Transverse colon (tissue), 4 donors: ENCODE measurements at regions not wholly inside any gene's neighbourhood (a gene's known extent, or its start where the extent isn't known, plus 50 kb on each side); places are given as distances from the start of the nearest gene placed in this dataset.

ENCODE experiments used
- DNase-seq: peaks from one replicate; pipeline ENCODE4 v3.0.0-alpha.2; 2019
- H3K27ac ChIP-seq, 4 donors: fragments of 200-600 bp; sonication (generic); 2 replicates each; pipeline ENCODE4 v1.5.1; 2016 to 2018; ENCODE audit warnings: inconsistent platforms in 4 of 4
- H3K27me3 ChIP-seq: fragments of 200-600 bp; sonication (generic); 2 replicates; pipeline ENCODE4 v1.5.1; 2017; ENCODE audit warnings: inconsistent platforms
- H3K36me3 ChIP-seq, 4 donors: fragments of 200-600 bp; sonication (generic); 2 replicates each; pipeline ENCODE4 v1.5.1; 2017 to 2019; ENCODE audit warnings: inconsistent platforms in 4 of 4
- H3K4me1 ChIP-seq, 4 donors: fragments of 200-600 bp; sonication (generic); 2 replicates each; pipeline ENCODE4 v1.5.1; 2017 to 2020; ENCODE audit warnings: inconsistent platforms in 4 of 4
- H3K4me3 ChIP-seq, 4 donors: fragments of 200-600 bp; sonication (generic); 1 replicate in 1 of 4; 2 replicates in 3 of 4; pipeline versions ENCODE4 v1.5.1 to v1.6.1; 2017 to 2019; ENCODE audit warnings: inconsistent platforms in 4 of 4
- H3K9me3 ChIP-seq, 2 donors: fragments of 200-600 bp; sonication (generic); 2 replicates each; pipeline ENCODE4 v1.5.1; 2017 to 2019; ENCODE audit warnings: inconsistent platforms in 2 of 2
- CTCF ChIP-seq, 5 experiments: fragments of 200-600 bp in 3 of 5; fragments of 450-650 bp in 2 of 5; sonication (generic) in 3 of 5; IDR thresholded peaks; 1 replicate in 2 of 5; 2 replicates in 3 of 5; pipeline ENCODE4 v1.5.1; 2016 to 2017; ENCODE audit warnings: antibody characterized with exemption in 5 of 5, inconsistent platforms in 3 of 5, mild to moderate bottlenecking in 2 of 5, moderate library complexity in 1 of 5
- EP300 ChIP-seq: sonication (generic); formaldehyde crosslinking; IDR thresholded peaks from one replicate; pipeline ENCODE4 v1.6.1; 2017; ENCODE audit warnings: antibody characterized with exemption, low read depth
- POLR2A ChIP-seq: fragments of 450-650 bp; IDR thresholded peaks from one replicate; pipeline ENCODE4 v1.6.1; 2016; ENCODE audit warnings: antibody characterized with exemption, mild to moderate bottlenecking, moderate library complexity
- POLR2AphosphoS5 ChIP-seq, 3 donors: sonication (generic); formaldehyde crosslinking; IDR thresholded peaks; one replicate each; pipeline ENCODE4 v1.6.1; 2016; ENCODE audit warnings: antibody characterized with exemption in 3 of 3
- WGBS, 2 donors: methylation state at CpG; one replicate each; pipeline ENCODE4 v1.1.5; 2018; ENCODE audit warnings: low coverage in 1 of 2; 5-methylcytosine and 5-hydroxymethylcytosine counted together
- in situ Hi-C, 4 donors: fragments of 200-750 bp; cut with MboI; loops; one replicate each; pipeline versions ENCODE4 v1.15.0 to v1.15.1; 2017; ENCODE audit warnings: low sequenced_read_pairs in 3 of 4, low pct_ligation_motif_present in 1 of 4, low pct_unique_long_range_greater_than_20kb in 1 of 4
- intact Hi-C: fragments of 100-400 bp; cut with DNase I; formaldehyde crosslinking; loops from one replicate; pipeline ENCODE4 v1.15.1; 2023; ENCODE audit warnings: low total_unique reads

- no peaks in the 10 kb centered on the region for H3K9me3 ChIP-seq
- H3K27me3 ChIP-seq, result no peaks in the 10 kb centered on the region
- H3K36me3 ChIP-seq, result no peaks in the 10 kb centered on the region
- H3K4me3 ChIP-seq, result no peak overlapping the region
- no peaks in the 10 kb centered on the region for H3K4me1 ChIP-seq
- DNase-seq, result no peak
- in situ Hi-C loops (no loop called here), intact Hi-C loops (no loop called here)
- TF ChIP-seq POLR2A (no peak), CTCF (IDR thresholded peaks at IDR 0.05) (no peak), POLR2AphosphoS5 (IDR thresholded peaks at IDR 0.05) (no peak), EP300 (no peak)
- 30% methylated on average over 1 of the region's 1 CpG for WGBS, 2 donors
- no peak overlapping the region for H3K27ac ChIP-seq
Measured at GRCh38 chr2:150732491-150732890, 245.0 kb upstream of the RND3 start.

GRCh38 chr2:150732064-150732463 is 244.6 kb upstream of the RND3 start:
- in situ Hi-C loops (no loop called here), intact Hi-C loops (no loop called here)
- no peaks in the 10 kb centered on the region for H3K27me3 ChIP-seq
- DNase-seq, result no peak
- no peaks in the 10 kb centered on the region for H3K9me3 ChIP-seq
- H3K4me3 ChIP-seq, result no peak overlapping the region
- TF ChIP-seq CTCF (IDR thresholded peaks at IDR 0.05) (no peak), POLR2A (no peak), EP300 (no peak), POLR2AphosphoS5 (IDR thresholded peaks at IDR 0.05) (no peak)
- H3K36me3 ChIP-seq, result no peaks in the 10 kb centered on the region
- no peaks in the 10 kb centered on the region for H3K4me1 ChIP-seq
- H3K27ac ChIP-seq, result no peak overlapping the region

GRCh38 chr2:150729495-150729955 is 242.1 kb upstream of the RND3 start:
- no peaks in the 10 kb centered on the region for H3K27me3 ChIP-seq
- 83 to 87% methylated on average over 4 of the region's 4 CpGs for WGBS, 2 donors
- no peaks in the 10 kb centered on the region for H3K4me1 ChIP-seq
- no peaks in the 10 kb centered on the region for H3K36me3 ChIP-seq
- no peaks in the 10 kb centered on the region for H3K9me3 ChIP-seq
- intact Hi-C loops (no loop called here), in situ Hi-C loops (no loop called here)
- no peak overlapping the region for H3K27ac ChIP-seq
- TF ChIP-seq EP300 (no peak), POLR2A (no peak), POLR2AphosphoS5 (IDR thresholded peaks at IDR 0.05) (no peak), CTCF (IDR thresholded peaks at IDR 0.05) (no peak)
- no peak overlapping the region for H3K4me3 ChIP-seq
- DNase-seq, result no peak

- H3K27ac ChIP-seq, result no peak overlapping the region
Measured at GRCh38 chr2:150718280-150718679, 230.8 kb upstream of the RND3 start.

More at GRCh38 chr2:150718280-150718679, 230.8 kb upstream of the RND3 start:
- TF ChIP-seq POLR2A (no peak), POLR2AphosphoS5 (IDR thresholded peaks at IDR 0.05) (no peak), CTCF (IDR thresholded peaks at IDR 0.05) (no peak), EP300 (no peak)
- no peaks in the 10 kb centered on the region for H3K36me3 ChIP-seq
- H3K4me1 ChIP-seq, result no peaks in the 10 kb centered on the region
- intact Hi-C loops, result no loop called here
- DNase-seq, result no peak
- in situ Hi-C loops, result no loop called here
- no peaks in the 10 kb centered on the region for H3K27me3 ChIP-seq
- 32 to 40% methylated on average over 1 of the region's 1 CpG for WGBS, 2 donors
- no peaks in the 10 kb centered on the region for H3K9me3 ChIP-seq
- H3K4me3 ChIP-seq, result no peak overlapping the region
